K562 (cell line): ENCODE measurements at regions not wholly inside any gene's neighbourhood (a gene's known extent, or its start where the extent isn't known, plus 50 kb on each side); places are given as distances from the start of the nearest gene placed in this dataset.

ENCODE experiments used
- ATAC-seq: fragments of 200-7000 bp; cut with Tn5 transposase; 3 replicates; pipeline ENCODE4 v1.9.1; 2020; ENCODE audit warnings: moderate library complexity
- BruUV-seq: library from RNA; stranded (reverse); fragments of 400-500 nt; replicated peaks from 2 replicates; lab custom pipeline; 2021; lab: Mats Ljungman, UMichigan
- CTCF ChIA-PET: fragments of 300-600 bp; formaldehyde crosslinking; extraction: SDS; loops from one replicate; lab custom pipeline; 2021; ENCODE audit warnings: low intra/inter-chr PET ratio; lab: Yijun Ruan, JAX
- POLR2A ChIA-PET: fragments of 300-600, 350-650 bp; sonication (Branson Sonifier 250); formaldehyde crosslinking; extraction: SDS; loops from one replicate; lab custom pipeline; 2021; ENCODE audit warnings: antibody characterized with exemption, inconsistent platforms; lab: Yijun Ruan, JAX
- DNase-seq, 4 experiments: peaks; one replicate each; pipeline versions ENCODE4 v3.0.0 to v3.0.0-alpha.2; 2011 to 2018; ENCODE audit warnings: low spot score in 3 of 4, mixed read lengths in 3 of 4; ENCODE audit errors: extremely low read depth in 1 of 4
- FAIRE-seq: peaks from 2 replicates; lab custom pipeline; 2011; peaks lifted over from hg19 to GRCh38; lab: Jason Lieb, UNC
- H2AFZ ChIP-seq: 2 replicates; pipeline ENCODE4 v1.6.0; 2011; ENCODE audit warnings: low read depth, low read length, control low read depth, inconsistent platforms
- H3K27ac ChIP-seq: fragments of 200-600 bp; 3 replicates; pipeline ENCODE4 v1.8.0; 2011; ENCODE audit warnings: low read depth, mild to moderate bottlenecking, control low read depth, inconsistent platforms, low read length, moderate library complexity, mixed read lengths; ENCODE audit errors: extremely low read depth
- H3K27me3 ChIP-seq, 2 experiments: fragments of 300-600 bp in 1 of 2; 2 replicates in 1 of 2; 3 replicates in 1 of 2; pipeline versions ENCODE4 v1.6.0 to v1.8.0; 2011; ENCODE audit warnings: inconsistent platforms in 2 of 2, low read length in 2 of 2, mild to moderate bottlenecking in 1 of 2, mixed read lengths in 1 of 2, moderate library complexity in 1 of 2; ENCODE audit not compliant: control insufficient read depth in 2 of 2, insufficient read depth in 2 of 2
- H3K36me3 ChIP-seq: fragments of 300-600 bp; 3 replicates; pipeline ENCODE4 v1.8.0; 2011; ENCODE audit warnings: mild to moderate bottlenecking, low read length, inconsistent platforms; ENCODE audit not compliant: control insufficient read depth, insufficient read depth
- H3K4me1 ChIP-seq, 2 experiments: fragments of 200-600 bp in 1 of 2; replicated peaks in 1 of 2; 2 replicates in 1 of 2; 3 replicates in 1 of 2; pipeline versions ENCODE4 v1.5.1 to v1.8.0; 2011; ENCODE audit warnings: inconsistent platforms in 2 of 2, low read length in 2 of 2, mild to moderate bottlenecking in 1 of 2, mixed read lengths in 1 of 2, moderate library complexity in 1 of 2; ENCODE audit not compliant: control insufficient read depth in 2 of 2, insufficient read depth in 2 of 2
- H3K4me2 ChIP-seq: 2 replicates; pipeline ENCODE4 v1.6.1; 2011; ENCODE audit warnings: low read length, control low read depth, inconsistent platforms, mixed read lengths; ENCODE audit not compliant: insufficient read depth
- H3K4me3 ChIP-seq: fragments of 200-600 bp; sonication (generic), shearing (Covaris generic); 2 replicates; pipeline ENCODE4 v1.5.1; 2016; ENCODE audit warnings: control low read depth, inconsistent platforms
- H3K79me2 ChIP-seq: fragments of 200-600 bp; 3 replicates; pipeline ENCODE4 v1.8.0; 2011; ENCODE audit warnings: low read length, inconsistent platforms; ENCODE audit not compliant: control insufficient read depth, insufficient read depth
- H3K9ac ChIP-seq, 2 experiments: 2 replicates each; pipeline versions ENCODE4 v1.6.0 to v1.6.1; 2011; ENCODE audit warnings: low read depth in 2 of 2, low read length in 2 of 2, control low read depth in 1 of 2, inconsistent platforms in 1 of 2, mild to moderate bottlenecking in 1 of 2, mixed read lengths in 1 of 2; ENCODE audit not compliant: insufficient read depth in 1 of 2
- H3K9me1 ChIP-seq: one replicate; pipeline ENCODE4 v1.6.0; 2011; ENCODE audit warnings: inconsistent platforms, mild to moderate bottlenecking, low read length, moderate library complexity; ENCODE audit not compliant: control insufficient read depth, insufficient read depth
- H3K9me3 ChIP-seq: replicated peaks from 2 replicates; pipeline ENCODE4 v1.5.1; 2011; ENCODE audit warnings: low read depth, low read length, inconsistent platforms; ENCODE audit not compliant: control insufficient read depth, insufficient read depth
- H4K20me1 ChIP-seq: replicated peaks from 2 replicates; pipeline ENCODE4 v1.6.1; 2011; ENCODE audit warnings: low read length, inconsistent platforms, mixed read lengths; ENCODE audit not compliant: control insufficient read depth, insufficient read depth
- BCL6 ChIP-seq: fragments of 250-450 bp; sonication (Bioruptor Pico); IDR thresholded peaks from 2 replicates; pipeline ENCODE4 v1.4.0; 2020
- BRD4 ChIP-seq: fragments of 200-600 bp; sonication (generic); IDR thresholded peaks from 2 replicates; pipeline ENCODE4 v1.6.1; 2017; ENCODE audit warnings: inconsistent platforms
- CTBP1 ChIP-seq: fragments of 450-650 bp; IDR thresholded peaks from 2 replicates; pipeline ENCODE4 v1.6.1; 2016; ENCODE audit warnings: borderline replicate concordance
- ELK3 ChIP-seq: fragments of 450-650 bp; formaldehyde crosslinking; IDR thresholded peaks from 2 replicates; pipeline ENCODE4 v1.4.0; 2020; ENCODE audit warnings: mild to moderate bottlenecking
- ESRRB ChIP-seq: fragments of 250-450 bp; sonication (Bioruptor Pico); IDR thresholded peaks from 2 replicates; pipeline ENCODE4 v1.5.0; 2020; ENCODE audit warnings: mild to moderate bottlenecking, moderate library complexity, borderline replicate concordance
- FOXM1 ChIP-seq, 2 experiments: fragments of 450-650 bp in 1 of 2; sonication (generic) in 1 of 2; formaldehyde crosslinking in 1 of 2; IDR thresholded peaks; 2 replicates each; pipeline versions ENCODE4 v1.6.1 to v1.9.0; 2017 to 2022; ENCODE audit warnings: low read depth in 2 of 2, mild to moderate bottlenecking in 2 of 2, missing genetic modification reagents in 1 of 2, moderate library complexity in 1 of 2
- HOXB6 ChIP-seq: fragments of 250-450 bp; sonication (Bioruptor Pico); IDR thresholded peaks from 2 replicates; pipeline ENCODE4 v1.5.1; 2022; ENCODE audit warnings: mild to moderate bottlenecking, borderline replicate concordance
- NFE2L1 ChIP-seq: fragments of 450-650 bp; IDR thresholded peaks from 2 replicates; pipeline ENCODE4 v1.6.1; 2016; ENCODE audit warnings: missing genetic modification characterization, low read depth, mild to moderate bottlenecking, missing compliant biosample characterization, moderate library complexity, borderline replicate concordance
- XRCC4 ChIP-seq: IDR thresholded peaks from one replicate; pipeline ENCODE4 v1.6.1; 2011; ENCODE audit not compliant: insufficient read depth, insufficient read length; ENCODE audit errors: extremely low read depth
- ZNF696 ChIP-seq: fragments of 250-450 bp; sonication (Bioruptor Pico); conservative IDR thresholded peaks from 2 replicates; pipeline ENCODE4 v1.4.0; 2020; ENCODE audit warnings: mild to moderate bottlenecking, moderate library complexity
- ZSCAN32 ChIP-seq: fragments of 450-650 bp; formaldehyde crosslinking; IDR thresholded peaks from 2 replicates; pipeline ENCODE4 v1.4.0; 2020; ENCODE audit warnings: mild to moderate bottlenecking, moderate library complexity
- WGBS: fragments of 100-300 bp; shearing (Covaris generic); methylation state at CpG from one replicate; pipeline ENCODE4 v1.1.6; 2016; ENCODE audit warnings: low coverage, mixed read lengths; ENCODE audit not compliant: insufficient coverage; ENCODE audit errors: missing lambda C conversion rate; 5-methylcytosine and 5-hydroxymethylcytosine counted together
- in situ Hi-C: fragments of 300-500 bp; cut with MboI; formaldehyde crosslinking; loops from 4 replicates; pipeline ENCODE4 v1.15.0; 2018; ENCODE audit warnings: inconsistent platforms, mixed read lengths
- intact Hi-C: fragments of 100-400 bp; cut with micrococcal nuclease; formaldehyde crosslinking; loops from 2 replicates; pipeline ENCODE4 v1.14.2; 2022
- TF ChIP-seq, protein P1 (sequence below): fragments of 450-650 bp; formaldehyde crosslinking; IDR thresholded peaks from 2 replicates; pipeline ENCODE4 v1.4.0; 2022; ENCODE audit warnings: missing genetic modification characterization
- TF ChIP-seq, protein P2 (sequence below): fragments of 200-800 bp; sonication (Bioruptor generic); IDR thresholded peaks from 2 replicates; pipeline ENCODE4 v1.6.1; 2016; ENCODE audit warnings: missing genetic modification characterization, missing compliant biosample characterization
- TF ChIP-seq, protein P3 (sequence below): fragments of 450-650 bp; IDR thresholded peaks from 2 replicates; pipeline ENCODE4 v1.6.1; 2014; ENCODE audit warnings: low read depth, mild to moderate bottlenecking, moderate library complexity, borderline replicate concordance

- Histone ChIP-seq H3K9ac (no peak overlapping the region), H3K9me3 (no peaks in the 10 kb centered on the region), H2AFZ (peak overlapping the region; percentile 29; the same call in 1 of the 2 replicates), H3K9me1 (no peaks in the 10 kb centered on the region), H3K4me3 (no peak overlapping the region), H3K79me2 (no peaks in the 10 kb centered on the region), H3K4me2 (no peak overlapping the region), H3K27me3 (no peaks in the 10 kb centered on the region), H3K4me1 (no peaks in the 10 kb centered on the region), H3K27ac (no peak overlapping the region), H3K36me3 (no peaks in the 10 kb centered on the region), H4K20me1 (no peaks in the 10 kb centered on the region)
- TF ChIP-seq ZNF696 (CRISPR knock-in tag) (no peak), ESRRB (CRISPR knock-in tag) (no peak), XRCC4 (no peak), HOXB6 (CRISPR knock-in tag) (no peak), BRD4 (no peak), BCL6 (CRISPR knock-in tag) (no peak), ZSCAN32 (CRISPR knock-in tag) (no peak), CTBP1 (no peak), ELK3 (CRISPR knock-in tag) (no peak), NFE2L1 (no peak), FOXM1 (IDR thresholded peaks at IDR 0.05; ENCODE audit: low read depth) (no peak), FOXM1 (CRISPR knock-in tag; IDR thresholded peaks at IDR 0.05; ENCODE audit: low read depth) (no peak)
- TF ChIP-seq, protein P1, sequence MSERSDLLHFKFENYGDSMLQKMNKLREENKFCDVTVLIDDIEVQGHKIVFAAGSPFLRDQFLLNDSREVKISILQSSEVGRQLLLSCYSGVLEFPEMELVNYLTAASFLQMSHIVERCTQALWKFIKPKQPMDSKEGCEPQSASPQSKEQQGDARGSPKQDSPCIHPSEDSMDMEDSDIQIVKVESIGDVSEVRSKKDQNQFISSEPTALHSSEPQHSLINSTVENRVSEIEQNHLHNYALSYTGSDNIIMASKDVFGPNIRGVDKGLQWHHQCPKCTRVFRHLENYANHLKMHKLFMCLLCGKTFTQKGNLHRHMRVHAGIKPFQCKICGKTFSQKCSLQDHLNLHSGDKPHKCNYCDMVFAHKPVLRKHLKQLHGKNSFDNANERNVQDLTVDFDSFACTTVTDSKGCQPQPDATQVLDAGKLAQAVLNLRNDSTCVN = no peak
- TF ChIP-seq, protein P2, sequence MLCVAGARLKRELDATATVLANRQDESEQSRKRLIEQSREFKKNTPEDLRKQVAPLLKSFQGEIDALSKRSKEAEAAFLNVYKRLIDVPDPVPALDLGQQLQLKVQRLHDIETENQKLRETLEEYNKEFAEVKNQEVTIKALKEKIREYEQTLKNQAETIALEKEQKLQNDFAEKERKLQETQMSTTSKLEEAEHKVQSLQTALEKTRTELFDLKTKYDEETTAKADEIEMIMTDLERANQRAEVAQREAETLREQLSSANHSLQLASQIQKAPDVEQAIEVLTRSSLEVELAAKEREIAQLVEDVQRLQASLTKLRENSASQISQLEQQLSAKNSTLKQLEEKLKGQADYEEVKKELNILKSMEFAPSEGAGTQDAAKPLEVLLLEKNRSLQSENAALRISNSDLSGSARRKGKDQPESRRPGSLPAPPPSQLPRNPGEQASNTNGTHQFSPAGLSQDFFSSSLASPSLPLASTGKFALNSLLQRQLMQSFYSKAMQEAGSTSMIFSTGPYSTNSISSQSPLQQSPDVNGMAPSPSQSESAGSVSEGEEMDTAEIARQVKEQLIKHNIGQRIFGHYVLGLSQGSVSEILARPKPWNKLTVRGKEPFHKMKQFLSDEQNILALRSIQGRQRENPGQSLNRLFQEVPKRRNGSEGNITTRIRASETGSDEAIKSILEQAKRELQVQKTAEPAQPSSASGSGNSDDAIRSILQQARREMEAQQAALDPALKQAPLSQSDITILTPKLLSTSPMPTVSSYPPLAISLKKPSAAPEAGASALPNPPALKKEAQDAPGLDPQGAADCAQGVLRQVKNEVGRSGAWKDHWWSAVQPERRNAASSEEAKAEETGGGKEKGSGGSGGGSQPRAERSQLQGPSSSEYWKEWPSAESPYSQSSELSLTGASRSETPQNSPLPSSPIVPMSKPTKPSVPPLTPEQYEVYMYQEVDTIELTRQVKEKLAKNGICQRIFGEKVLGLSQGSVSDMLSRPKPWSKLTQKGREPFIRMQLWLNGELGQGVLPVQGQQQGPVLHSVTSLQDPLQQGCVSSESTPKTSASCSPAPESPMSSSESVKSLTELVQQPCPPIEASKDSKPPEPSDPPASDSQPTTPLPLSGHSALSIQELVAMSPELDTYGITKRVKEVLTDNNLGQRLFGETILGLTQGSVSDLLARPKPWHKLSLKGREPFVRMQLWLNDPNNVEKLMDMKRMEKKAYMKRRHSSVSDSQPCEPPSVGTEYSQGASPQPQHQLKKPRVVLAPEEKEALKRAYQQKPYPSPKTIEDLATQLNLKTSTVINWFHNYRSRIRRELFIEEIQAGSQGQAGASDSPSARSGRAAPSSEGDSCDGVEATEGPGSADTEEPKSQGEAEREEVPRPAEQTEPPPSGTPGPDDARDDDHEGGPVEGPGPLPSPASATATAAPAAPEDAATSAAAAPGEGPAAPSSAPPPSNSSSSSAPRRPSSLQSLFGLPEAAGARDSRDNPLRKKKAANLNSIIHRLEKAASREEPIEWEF (CRISPR knock-in tag) = no peak
- TF ChIP-seq, protein P3, sequence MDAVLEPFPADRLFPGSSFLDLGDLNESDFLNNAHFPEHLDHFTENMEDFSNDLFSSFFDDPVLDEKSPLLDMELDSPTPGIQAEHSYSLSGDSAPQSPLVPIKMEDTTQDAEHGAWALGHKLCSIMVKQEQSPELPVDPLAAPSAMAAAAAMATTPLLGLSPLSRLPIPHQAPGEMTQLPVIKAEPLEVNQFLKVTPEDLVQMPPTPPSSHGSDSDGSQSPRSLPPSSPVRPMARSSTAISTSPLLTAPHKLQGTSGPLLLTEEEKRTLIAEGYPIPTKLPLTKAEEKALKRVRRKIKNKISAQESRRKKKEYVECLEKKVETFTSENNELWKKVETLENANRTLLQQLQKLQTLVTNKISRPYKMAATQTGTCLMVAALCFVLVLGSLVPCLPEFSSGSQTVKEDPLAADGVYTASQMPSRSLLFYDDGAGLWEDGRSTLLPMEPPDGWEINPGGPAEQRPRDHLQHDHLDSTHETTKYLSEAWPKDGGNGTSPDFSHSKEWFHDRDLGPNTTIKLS = no peak
- CTCF ChIA-PET = interaction anchor here (0.6 kb wide), 1 partner anchor 152 kb away, joined by 3 read pairs; no protein-coding TSS in a partner anchor
- DNase-seq (no peak), ATAC-seq (no peak), FAIRE-seq (no peak)
- POLR2A ChIA-PET = no interaction called here
- BruUV-seq = no TSS peak
- in situ Hi-C loops (loop anchor here (10.0 kb wide), 1 partner anchor 418 kb away; no protein-coding TSS in a partner anchor), intact Hi-C loops (no loop called here)
- WGBS = 8% methylated on average over 3 of the region's 3 CpGs
Measured at GRCh38 chr3:20236603-20237002, 50.6 kb upstream of the SGO1 start.
